ENCODE measurements at regions not wholly inside any gene's neighbourhood (a gene's known extent, or its start where the extent isn't known, plus 50 kb on each side); places are given as distances from the start of the nearest gene placed in this dataset.

DNA sequence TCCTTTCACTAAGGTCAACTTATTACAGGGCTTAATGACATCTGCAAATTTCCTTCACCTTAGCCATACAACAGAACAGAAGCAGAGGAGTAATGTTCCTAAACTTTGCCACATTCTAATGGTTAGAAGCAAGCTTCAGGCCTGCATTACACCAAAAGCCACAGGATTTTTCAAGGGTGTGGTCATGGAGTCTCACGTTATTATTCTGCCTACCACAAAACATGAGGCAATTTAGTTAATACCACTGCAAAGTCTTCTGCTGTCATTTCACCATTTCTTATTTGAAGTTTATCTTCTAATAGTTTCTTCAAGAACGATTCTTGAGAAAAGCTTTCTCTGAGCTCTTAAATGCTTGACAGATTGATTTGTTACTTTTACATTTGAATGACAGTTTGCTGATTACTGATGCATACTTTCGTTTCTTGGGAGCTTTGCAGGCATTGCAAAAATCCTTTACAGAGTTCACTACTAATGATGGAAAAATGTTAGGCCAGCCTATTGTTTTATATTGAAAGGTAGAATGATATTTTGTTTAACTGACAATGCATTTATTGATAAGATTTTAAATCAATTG is 1257.1 kb downstream of the NSUN3 start:
- Histone ChIP-seq H3K4me3 (ENCODE audit: low read depth, low read length) (no peak overlapping the region), H3K9me3 (ENCODE audit: control insufficient read depth, insufficient read depth, low read depth, low read length) (no peaks in the 10 kb centered on the region), H3K4me1 (ENCODE audit: control insufficient read depth, insufficient read depth, low read length) (no peaks in the 10 kb centered on the region), H3K36me3 (ENCODE audit: control insufficient read depth in 2 of 2, insufficient read depth in 1 of 2, low read length in 2 of 2) (no peaks in the 10 kb centered on the region), H3K27ac (ENCODE audit: extremely low read depth, low read depth, low read length) (no peak overlapping the region)
- TF ChIP-seq, protein P1, sequence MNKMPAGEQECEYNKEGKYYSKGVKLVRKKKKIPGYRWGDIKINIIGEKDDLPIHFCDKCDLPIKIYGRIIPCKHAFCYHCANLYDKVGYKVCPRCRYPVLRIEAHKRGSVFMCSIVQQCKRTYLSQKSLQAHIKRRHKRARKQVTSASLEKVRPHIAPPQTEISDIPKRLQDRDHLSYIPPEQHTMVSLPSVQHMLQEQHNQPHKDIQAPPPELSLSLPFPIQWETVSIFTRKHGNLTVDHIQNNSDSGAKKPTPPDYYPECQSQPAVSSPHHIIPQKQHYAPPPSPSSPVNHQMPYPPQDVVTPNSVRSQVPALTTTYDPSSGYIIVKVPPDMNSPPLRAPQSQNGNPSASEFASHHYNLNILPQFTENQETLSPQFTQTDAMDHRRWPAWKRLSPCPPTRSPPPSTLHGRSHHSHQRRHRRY (tag by site-specific recombination; IDR thresholded peaks at IDR 0.05): no peak
- TF ChIP-seq SCRT2 (tag by site-specific recombination; IDR thresholded peaks at IDR 0.05): no peak
- POLR2A ChIA-PET: no interaction called here
- CTCF ChIA-PET: interaction anchor here (0.6 kb wide), 1 partner anchor 708 kb away, joined by 4 read pairs; no protein-coding TSS in a partner anchor

DNA sequence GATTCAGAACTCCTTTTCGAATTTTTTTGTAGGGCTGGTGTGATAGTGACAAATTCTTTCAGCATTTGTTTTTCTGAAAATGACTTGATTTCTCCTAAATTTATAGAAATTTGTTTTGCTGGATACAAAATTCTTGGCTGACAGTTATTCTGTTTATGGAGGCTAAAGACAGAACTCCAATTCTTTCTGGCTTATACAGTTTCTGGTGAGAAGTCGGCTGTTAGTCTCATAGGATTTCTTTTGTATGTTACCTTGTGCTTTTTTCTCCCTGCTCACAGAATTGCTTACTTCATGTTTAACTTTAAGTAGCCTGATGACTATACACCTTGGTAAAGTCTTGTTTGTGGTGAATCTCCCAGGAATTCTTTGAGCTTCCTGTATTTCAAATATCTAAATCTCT is 1264.6 kb downstream of the NSUN3 start:
- Histone ChIP-seq H3K9me3 (ENCODE audit: control insufficient read depth, insufficient read depth, low read depth, low read length) (no peaks in the 10 kb centered on the region), H3K4me1 (ENCODE audit: control insufficient read depth, insufficient read depth, low read length) (no peaks in the 10 kb centered on the region), H3K27ac (ENCODE audit: extremely low read depth, low read depth, low read length) (no peak overlapping the region), H3K36me3 (ENCODE audit: control insufficient read depth in 2 of 2, insufficient read depth in 1 of 2, low read length in 2 of 2) (no peaks in the 10 kb centered on the region), H3K4me3 (ENCODE audit: low read depth, low read length) (no peak overlapping the region)
- CTCF ChIA-PET: no interaction called here
- POLR2A ChIA-PET: no interaction called here
- TF ChIP-seq YY2 (tag by site-specific recombination; IDR thresholded peaks at IDR 0.05) (no peak), SETDB1 (IDR thresholded peaks at IDR 0.05; ENCODE audit: insufficient read length, low read length) (peak; percentile 69)

DNA sequence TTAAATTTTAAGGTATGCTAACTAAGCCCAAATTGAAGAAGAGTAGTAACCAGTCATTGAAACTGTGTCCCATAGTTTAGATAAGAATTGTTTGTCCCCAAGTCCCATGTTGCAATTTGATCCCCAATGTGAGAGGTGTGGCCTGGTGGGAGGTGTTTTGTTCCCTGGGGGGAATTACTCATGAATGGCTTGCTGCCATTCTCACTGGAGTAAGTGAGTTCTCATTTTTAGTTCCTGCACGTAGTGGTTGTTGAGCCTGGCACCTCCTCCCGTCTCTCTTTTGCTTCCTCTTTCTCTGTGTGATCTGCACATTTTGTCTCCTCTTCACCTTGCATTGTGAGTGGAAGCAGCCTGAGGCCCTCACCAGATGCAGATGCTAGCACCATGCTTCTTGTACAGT is 1271.0 kb downstream of the NSUN3 start:
- Histone ChIP-seq H3K4me1 (ENCODE audit: control insufficient read depth, insufficient read depth, low read length) (no peaks in the 10 kb centered on the region), H3K9me3 (ENCODE audit: control insufficient read depth, insufficient read depth, low read depth, low read length) (no peaks in the 10 kb centered on the region), H3K36me3 (ENCODE audit: control insufficient read depth in 2 of 2, insufficient read depth in 1 of 2, low read length in 2 of 2) (no peaks in the 10 kb centered on the region), H3K4me3 (ENCODE audit: low read depth, low read length) (no peak overlapping the region), H3K27ac (ENCODE audit: extremely low read depth, low read depth, low read length) (no peak overlapping the region)
- TF ChIP-seq GLI2 (tag by site-specific recombination; IDR thresholded peaks at IDR 0.05; ENCODE audit: borderline replicate concordance, low read depth) (no peak), ZSCAN23 (tag by site-specific recombination; IDR thresholded peaks at IDR 0.05) (no peak), HOXC10 (CRISPR knock-in tag; IDR thresholded peaks at IDR 0.05) (no peak), ZNF48 (tag by site-specific recombination; IDR thresholded peaks at IDR 0.05) (no peak), ZSCAN16 (tag by site-specific recombination; IDR thresholded peaks at IDR 0.05) (no peak), ZNF521 (tag by site-specific recombination; IDR thresholded peaks at IDR 0.05) (no peak), HOXA7 (CRISPR knock-in tag; IDR thresholded peaks at IDR 0.05; ENCODE audit: borderline replicate concordance) (no peak), ZNF658 (tag by site-specific recombination; IDR thresholded peaks at IDR 0.05) (no peak), ZNF341 (tag by site-specific recombination; IDR thresholded peaks at IDR 0.05; ENCODE audit: low read depth) (no peak), ZNF777 (tag by site-specific recombination; IDR thresholded peaks at IDR 0.05; ENCODE audit: borderline replicate concordance) (no peak)
- CTCF ChIA-PET: no interaction called here
- POLR2A ChIA-PET: no interaction called here

DNA sequence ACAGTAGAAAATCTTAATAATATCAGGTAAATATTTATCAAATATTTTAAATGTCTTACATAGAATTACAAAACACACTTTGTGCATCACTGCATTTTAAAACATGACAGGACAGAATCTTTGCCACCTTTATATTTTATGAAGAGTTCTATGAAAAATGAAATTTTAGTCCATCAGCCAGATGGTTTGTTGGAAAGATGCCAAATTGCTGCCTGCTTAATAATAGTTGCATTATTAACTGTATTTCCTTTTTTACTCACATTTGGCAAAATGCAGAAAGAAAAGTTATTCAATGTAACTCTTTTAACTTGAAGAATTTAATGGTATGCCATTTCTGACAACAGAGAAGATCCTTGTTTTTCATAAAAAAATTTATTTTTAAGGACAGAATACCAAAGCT is 1271.6 kb downstream of the NSUN3 start:
- ChIA-PET POLR2A (no interaction called here), CTCF (no interaction called here)
- Histone ChIP-seq H3K9me3 (ENCODE audit: control insufficient read depth, insufficient read depth, low read depth, low read length) (no peaks in the 10 kb centered on the region), H3K36me3 (ENCODE audit: control insufficient read depth in 2 of 2, insufficient read depth in 1 of 2, low read length in 2 of 2) (no peaks in the 10 kb centered on the region), H3K27ac (ENCODE audit: extremely low read depth, low read depth, low read length) (no peak overlapping the region), H3K4me1 (ENCODE audit: control insufficient read depth, insufficient read depth, low read length) (no peaks in the 10 kb centered on the region), H3K4me3 (ENCODE audit: low read depth, low read length) (no peak overlapping the region)
- TF ChIP-seq ZNF521 (tag by site-specific recombination; IDR thresholded peaks at IDR 0.05): no peak

DNA sequence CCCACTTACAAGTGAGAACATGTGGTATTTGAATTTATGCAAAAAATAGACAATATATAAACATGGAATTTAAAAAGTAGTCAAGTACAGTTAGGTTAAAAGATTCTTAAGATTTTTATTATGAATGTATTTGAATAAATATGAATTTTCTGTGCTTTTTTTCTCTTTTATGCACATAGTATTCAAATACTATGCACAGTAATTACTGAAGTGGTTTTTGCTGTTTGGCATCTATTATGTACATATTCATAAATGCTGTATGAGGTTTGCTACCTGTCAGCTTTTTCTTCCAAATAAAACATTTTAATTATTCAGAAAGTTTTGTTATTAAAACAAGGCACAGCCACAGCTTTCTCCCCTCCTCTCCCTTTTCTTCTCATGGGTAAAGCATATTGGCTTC is 1272.7 kb downstream of the NSUN3 start:
- POLR2A ChIA-PET: no interaction called here
- Histone ChIP-seq H3K4me1 (ENCODE audit: control insufficient read depth, insufficient read depth, low read length) (no peaks in the 10 kb centered on the region), H3K9me3 (ENCODE audit: control insufficient read depth, insufficient read depth, low read depth, low read length) (no peaks in the 10 kb centered on the region), H3K4me3 (ENCODE audit: low read depth, low read length) (no peak overlapping the region), H3K36me3 (ENCODE audit: control insufficient read depth in 2 of 2, insufficient read depth in 1 of 2, low read length in 2 of 2) (no peaks in the 10 kb centered on the region), H3K27ac (ENCODE audit: extremely low read depth, low read depth, low read length) (no peak overlapping the region)
- CTCF ChIA-PET: no interaction called here
- TF ChIP-seq, protein P2, sequence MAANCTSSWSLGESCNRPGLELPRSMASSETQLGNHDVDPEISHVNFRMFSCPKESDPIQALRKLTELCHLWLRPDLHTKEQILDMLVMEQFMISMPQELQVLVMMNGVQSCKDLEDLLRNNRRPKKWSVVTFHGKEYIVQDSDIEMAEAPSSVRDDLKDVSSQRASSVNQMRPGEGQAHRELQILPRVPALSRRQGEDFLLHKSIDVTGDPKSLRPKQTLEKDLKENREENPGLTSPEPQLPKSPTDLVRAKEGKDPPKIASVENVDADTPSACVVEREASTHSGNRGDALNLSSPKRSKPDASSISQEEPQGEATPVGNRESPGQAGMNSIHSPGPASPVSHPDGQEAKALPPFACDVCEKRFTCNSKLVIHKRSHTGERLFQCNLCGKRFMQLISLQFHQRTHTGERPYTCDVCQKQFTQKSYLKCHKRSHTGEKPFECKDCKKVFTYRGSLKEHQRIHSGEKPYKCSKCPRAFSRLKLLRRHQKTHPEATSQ (tag by site-specific recombination; IDR thresholded peaks at IDR 0.05): no peak
- TF ChIP-seq ZNF132 (tag by site-specific recombination; IDR thresholded peaks at IDR 0.05; ENCODE audit: borderline replicate concordance) (no peak), MZF1 (tag by site-specific recombination; IDR thresholded peaks at IDR 0.05; ENCODE audit: borderline replicate concordance) (no peak), HOXC10 (CRISPR knock-in tag; IDR thresholded peaks at IDR 0.05) (no peak), ZNF157 (tag by site-specific recombination; IDR thresholded peaks at IDR 0.05) (no peak), ZNF335 (tag by site-specific recombination; conservative IDR thresholded peaks at IDR 0.05) (no peak)
- TF ChIP-seq, protein P3, sequence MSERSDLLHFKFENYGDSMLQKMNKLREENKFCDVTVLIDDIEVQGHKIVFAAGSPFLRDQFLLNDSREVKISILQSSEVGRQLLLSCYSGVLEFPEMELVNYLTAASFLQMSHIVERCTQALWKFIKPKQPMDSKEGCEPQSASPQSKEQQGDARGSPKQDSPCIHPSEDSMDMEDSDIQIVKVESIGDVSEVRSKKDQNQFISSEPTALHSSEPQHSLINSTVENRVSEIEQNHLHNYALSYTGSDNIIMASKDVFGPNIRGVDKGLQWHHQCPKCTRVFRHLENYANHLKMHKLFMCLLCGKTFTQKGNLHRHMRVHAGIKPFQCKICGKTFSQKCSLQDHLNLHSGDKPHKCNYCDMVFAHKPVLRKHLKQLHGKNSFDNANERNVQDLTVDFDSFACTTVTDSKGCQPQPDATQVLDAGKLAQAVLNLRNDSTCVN (tag by site-specific recombination; optimal IDR thresholded peaks at IDR 0.05): no peak
- TF ChIP-seq, protein P4, sequence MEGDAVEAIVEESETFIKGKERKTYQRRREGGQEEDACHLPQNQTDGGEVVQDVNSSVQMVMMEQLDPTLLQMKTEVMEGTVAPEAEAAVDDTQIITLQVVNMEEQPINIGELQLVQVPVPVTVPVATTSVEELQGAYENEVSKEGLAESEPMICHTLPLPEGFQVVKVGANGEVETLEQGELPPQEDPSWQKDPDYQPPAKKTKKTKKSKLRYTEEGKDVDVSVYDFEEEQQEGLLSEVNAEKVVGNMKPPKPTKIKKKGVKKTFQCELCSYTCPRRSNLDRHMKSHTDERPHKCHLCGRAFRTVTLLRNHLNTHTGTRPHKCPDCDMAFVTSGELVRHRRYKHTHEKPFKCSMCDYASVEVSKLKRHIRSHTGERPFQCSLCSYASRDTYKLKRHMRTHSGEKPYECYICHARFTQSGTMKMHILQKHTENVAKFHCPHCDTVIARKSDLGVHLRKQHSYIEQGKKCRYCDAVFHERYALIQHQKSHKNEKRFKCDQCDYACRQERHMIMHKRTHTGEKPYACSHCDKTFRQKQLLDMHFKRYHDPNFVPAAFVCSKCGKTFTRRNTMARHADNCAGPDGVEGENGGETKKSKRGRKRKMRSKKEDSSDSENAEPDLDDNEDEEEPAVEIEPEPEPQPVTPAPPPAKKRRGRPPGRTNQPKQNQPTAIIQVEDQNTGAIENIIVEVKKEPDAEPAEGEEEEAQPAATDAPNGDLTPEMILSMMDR (tag by site-specific recombination; IDR thresholded peaks at IDR 0.05): no peak

Measured in HEK293 (cell line).